ENCODE measurements at regions not wholly inside any gene's neighbourhood (a gene's known extent, or its start where the extent isn't known, plus 50 kb on each side); places are given as distances from the start of the nearest gene placed in this dataset.

GRCh38 chr6:27081188-27081587 is 166.3 kb upstream of the PRSS16 start:
- TF ChIP-seq CTCF (conservative IDR thresholded peaks at IDR 0.05) (no peak), ZFX (IDR thresholded peaks at IDR 0.05) (no peak)

Data from C4-2B (cell line).